K562 (cell line): ENCODE measurements at regions not wholly inside any gene's neighbourhood (a gene's known extent, or its start where the extent isn't known, plus 50 kb on each side); places are given as distances from the start of the nearest gene placed in this dataset.

Source experiments
- ATAC-seq: fragments of 200-7000 bp; cut with Tn5 transposase; 3 replicates; pipeline ENCODE4 v1.9.1; 2020; ENCODE audit warnings: moderate library complexity
- BruUV-seq: library from RNA; stranded (reverse); fragments of 400-500 nt; replicated peaks from 2 replicates; lab custom pipeline; 2021; lab: Mats Ljungman, UMichigan
- CTCF ChIA-PET: fragments of 300-600 bp; formaldehyde crosslinking; extraction: SDS; loops from one replicate; lab custom pipeline; 2021; ENCODE audit warnings: low intra/inter-chr PET ratio; lab: Yijun Ruan, JAX
- POLR2A ChIA-PET: fragments of 300-600, 350-650 bp; sonication (Branson Sonifier 250); formaldehyde crosslinking; extraction: SDS; loops from one replicate; lab custom pipeline; 2021; ENCODE audit warnings: antibody characterized with exemption, inconsistent platforms; lab: Yijun Ruan, JAX
- DNase-seq, 4 experiments: peaks; one replicate each; pipeline versions ENCODE4 v3.0.0 to v3.0.0-alpha.2; 2011 to 2018; ENCODE audit warnings: low spot score in 3 of 4, mixed read lengths in 3 of 4; ENCODE audit errors: extremely low read depth in 1 of 4
- FAIRE-seq: peaks from 2 replicates; lab custom pipeline; 2011; peaks lifted over from hg19 to GRCh38; lab: Jason Lieb, UNC
- H2AFZ ChIP-seq: 2 replicates; pipeline ENCODE4 v1.6.0; 2011; ENCODE audit warnings: low read depth, low read length, control low read depth, inconsistent platforms
- H3K27ac ChIP-seq: fragments of 200-600 bp; 3 replicates; pipeline ENCODE4 v1.8.0; 2011; ENCODE audit warnings: low read depth, mild to moderate bottlenecking, control low read depth, inconsistent platforms, low read length, moderate library complexity, mixed read lengths; ENCODE audit errors: extremely low read depth
- H3K27me3 ChIP-seq, 2 experiments: fragments of 300-600 bp in 1 of 2; 2 replicates in 1 of 2; 3 replicates in 1 of 2; pipeline versions ENCODE4 v1.6.0 to v1.8.0; 2011; ENCODE audit warnings: inconsistent platforms in 2 of 2, low read length in 2 of 2, mild to moderate bottlenecking in 1 of 2, mixed read lengths in 1 of 2, moderate library complexity in 1 of 2; ENCODE audit not compliant: control insufficient read depth in 2 of 2, insufficient read depth in 2 of 2
- H3K36me3 ChIP-seq: fragments of 300-600 bp; 3 replicates; pipeline ENCODE4 v1.8.0; 2011; ENCODE audit warnings: mild to moderate bottlenecking, low read length, inconsistent platforms; ENCODE audit not compliant: control insufficient read depth, insufficient read depth
- H3K4me1 ChIP-seq, 2 experiments: fragments of 200-600 bp in 1 of 2; replicated peaks in 1 of 2; 2 replicates in 1 of 2; 3 replicates in 1 of 2; pipeline versions ENCODE4 v1.5.1 to v1.8.0; 2011; ENCODE audit warnings: inconsistent platforms in 2 of 2, low read length in 2 of 2, mild to moderate bottlenecking in 1 of 2, mixed read lengths in 1 of 2, moderate library complexity in 1 of 2; ENCODE audit not compliant: control insufficient read depth in 2 of 2, insufficient read depth in 2 of 2
- H3K4me2 ChIP-seq: 2 replicates; pipeline ENCODE4 v1.6.1; 2011; ENCODE audit warnings: low read length, control low read depth, inconsistent platforms, mixed read lengths; ENCODE audit not compliant: insufficient read depth
- H3K4me3 ChIP-seq: fragments of 200-600 bp; sonication (generic), shearing (Covaris generic); 2 replicates; pipeline ENCODE4 v1.5.1; 2016; ENCODE audit warnings: control low read depth, inconsistent platforms
- H3K79me2 ChIP-seq: fragments of 200-600 bp; 3 replicates; pipeline ENCODE4 v1.8.0; 2011; ENCODE audit warnings: low read length, inconsistent platforms; ENCODE audit not compliant: control insufficient read depth, insufficient read depth
- H3K9ac ChIP-seq, 2 experiments: 2 replicates each; pipeline versions ENCODE4 v1.6.0 to v1.6.1; 2011; ENCODE audit warnings: low read depth in 2 of 2, low read length in 2 of 2, control low read depth in 1 of 2, inconsistent platforms in 1 of 2, mild to moderate bottlenecking in 1 of 2, mixed read lengths in 1 of 2; ENCODE audit not compliant: insufficient read depth in 1 of 2
- H3K9me1 ChIP-seq: one replicate; pipeline ENCODE4 v1.6.0; 2011; ENCODE audit warnings: inconsistent platforms, mild to moderate bottlenecking, low read length, moderate library complexity; ENCODE audit not compliant: control insufficient read depth, insufficient read depth
- H3K9me3 ChIP-seq: replicated peaks from 2 replicates; pipeline ENCODE4 v1.5.1; 2011; ENCODE audit warnings: low read depth, low read length, inconsistent platforms; ENCODE audit not compliant: control insufficient read depth, insufficient read depth
- H4K20me1 ChIP-seq: replicated peaks from 2 replicates; pipeline ENCODE4 v1.6.1; 2011; ENCODE audit warnings: low read length, inconsistent platforms, mixed read lengths; ENCODE audit not compliant: control insufficient read depth, insufficient read depth
- ARNT ChIP-seq, 2 experiments: fragments of 450-650 bp; IDR thresholded peaks; 2 replicates each; pipeline ENCODE4 v1.6.1; 2016; ENCODE audit warnings: mild to moderate bottlenecking in 1 of 2
- BCL6 ChIP-seq: fragments of 250-450 bp; sonication (Bioruptor Pico); IDR thresholded peaks from 2 replicates; pipeline ENCODE4 v1.4.0; 2020
- DNMT1 ChIP-seq: fragments of 450-650 bp; IDR thresholded peaks from 2 replicates; pipeline ENCODE4 v1.6.1; 2016; ENCODE audit warnings: antibody characterized with exemption, mild to moderate bottlenecking
- RBFOX2 ChIP-seq: fragments of 200-400 bp; formaldehyde crosslinking; IDR thresholded peaks from 2 replicates; pipeline ENCODE4 v1.6.1; 2017; ENCODE audit warnings: low read depth, mild to moderate bottlenecking, low read length, moderate library complexity
- SAP30 ChIP-seq: fragments of 200-600 bp; sonication (generic); IDR thresholded peaks from 2 replicates; pipeline ENCODE4 v1.6.1; 2012; ENCODE audit warnings: borderline replicate concordance, low read depth, mild to moderate bottlenecking, moderate library complexity, low read length, control low read depth, inconsistent platforms; ENCODE audit not compliant: insufficient read depth, poor library complexity, severe bottlenecking
- SMARCE1 ChIP-seq: fragments of 450-650 bp; IDR thresholded peaks from 2 replicates; pipeline ENCODE4 v1.7.1; 2016; ENCODE audit warnings: mild to moderate bottlenecking
- SPI1 ChIP-seq: IDR thresholded peaks from 2 replicates; pipeline ENCODE4 v1.6.1; 2011; ENCODE audit warnings: low read depth, low read length, control low read depth, borderline replicate concordance
- TBP ChIP-seq: optimal IDR thresholded peaks from 2 replicates; pipeline ENCODE3; 2011; ENCODE audit warnings: low read depth, low read length, improper control_type of control experiment
- TRIM24 ChIP-seq, 2 experiments: fragments of 450-650 bp; IDR thresholded peaks; 2 replicates each; pipeline ENCODE4 v1.6.1; 2016
- ZKSCAN3 ChIP-seq: fragments of 250-450 bp; sonication (Bioruptor Pico); IDR thresholded peaks from 2 replicates; pipeline ENCODE4 v1.4.0; 2020
- ZNF24 ChIP-seq: fragments of 450-650 bp; IDR thresholded peaks from 2 replicates; pipeline ENCODE4 v1.6.1; 2016
- ZNF764 ChIP-seq: fragments of 250-450 bp; sonication (Bioruptor Pico); IDR thresholded peaks from 2 replicates; pipeline ENCODE4 v1.4.0; 2020; ENCODE audit warnings: low read depth, mild to moderate bottlenecking, moderate library complexity
- WGBS: fragments of 100-300 bp; shearing (Covaris generic); methylation state at CpG from one replicate; pipeline ENCODE4 v1.1.6; 2016; ENCODE audit warnings: low coverage, mixed read lengths; ENCODE audit not compliant: insufficient coverage; ENCODE audit errors: missing lambda C conversion rate; 5-methylcytosine and 5-hydroxymethylcytosine counted together
- in situ Hi-C: fragments of 300-500 bp; cut with MboI; formaldehyde crosslinking; loops from 4 replicates; pipeline ENCODE4 v1.15.0; 2018; ENCODE audit warnings: inconsistent platforms, mixed read lengths
- intact Hi-C: fragments of 100-400 bp; cut with micrococcal nuclease; formaldehyde crosslinking; loops from 2 replicates; pipeline ENCODE4 v1.14.2; 2022

GRCh38 chr6:169843110-169843509 is 91.7 kb downstream of the ERMARD start:
- Histone ChIP-seq H3K4me3 (no peak overlapping the region), H3K27ac (no peak overlapping the region; the same call in 2 of the 3 replicates), H3K9me1 (no peaks in the 10 kb centered on the region), H3K27me3 (peaks cover 44 to 79% of the 10 kb centered on the region in 2 experiments; a peak in 4 of 5 replicates), H2AFZ (no peak overlapping the region), H4K20me1 (no peaks in the 10 kb centered on the region; the same call in 1 of the 2 replicates), H3K4me2 (no peak overlapping the region), H3K9ac (no peak overlapping the region), H3K79me2 (no peaks in the 10 kb centered on the region), H3K36me3 (no peaks in the 10 kb centered on the region), H3K4me1 (peaks cover 0 to 13% of the 10 kb centered on the region in 2 experiments; a peak in 1 of 5 replicates), H3K9me3 (no peaks in the 10 kb centered on the region)
- FAIRE-seq, result no peak
- no peak for ATAC-seq
- WGBS, result 2% methylated on average over 5 of the region's 5 CpGs
- BruUV-seq, result no TSS peak
- TF ChIP-seq TBP (no peak), RBFOX2 (no peak), BCL6 (no peak), SPI1 (no peak), ZNF764 (CRISPR knock-in tag) (no peak), SMARCE1 (no peak), TRIM24 (IDR thresholded peaks at IDR 0.05) (no peak), ZKSCAN3 (CRISPR knock-in tag) (no peak), ZNF24 (no peak), ARNT (IDR thresholded peaks at IDR 0.05) (no peak), SAP30 (no peak), DNMT1 (no peak)
- no peak for DNase-seq
- ChIA-PET CTCF (no interaction called here), POLR2A (interaction anchor here (0.7 to 2.5 kb wide), 3 partner anchors 10 to 15 kb away, joined by 3 to 8 read pairs (median 6); no protein-coding TSS in a partner anchor)
- in situ Hi-C loops (no loop called here), intact Hi-C loops (no loop called here)
